ENCODE measurements at regions not wholly inside any gene's neighbourhood (a gene's known extent, or its start where the extent isn't known, plus 50 kb on each side); places are given as distances from the start of the nearest gene placed in this dataset.
"Not testable (repeated sequence)": the region's sequence is repeated elsewhere in the genome, so short reads cannot be mapped to it uniquely, and the experiment has no call there.

GRCh38 chr2:205867371-205867770 is 185.1 kb downstream of the NRP2 start:
- H3K27me3 ChIP-seq (replicated peaks; ENCODE audit: insufficient read depth): no peaks in the 10 kb centered on the region
- no peak for ATAC-seq (ENCODE audit: insufficient number of reproducible peaks, low FRiP score, low read depth)
- peaks cover 6 to 12% of the 10 kb centered on the region in 2 donors for H3K4me1 ChIP-seq (ENCODE audit: control insufficient read depth in 1 of 2, low read depth in 2 of 2)
- no peak overlapping the region for H3K4me3 ChIP-seq
- H3K9me3 ChIP-seq: no peaks in the 10 kb centered on the region
- DNase-seq (ENCODE audit: low spot score): no peak
- H3K27ac ChIP-seq: no peak overlapping the region
- TF ChIP-seq, protein P1, sequence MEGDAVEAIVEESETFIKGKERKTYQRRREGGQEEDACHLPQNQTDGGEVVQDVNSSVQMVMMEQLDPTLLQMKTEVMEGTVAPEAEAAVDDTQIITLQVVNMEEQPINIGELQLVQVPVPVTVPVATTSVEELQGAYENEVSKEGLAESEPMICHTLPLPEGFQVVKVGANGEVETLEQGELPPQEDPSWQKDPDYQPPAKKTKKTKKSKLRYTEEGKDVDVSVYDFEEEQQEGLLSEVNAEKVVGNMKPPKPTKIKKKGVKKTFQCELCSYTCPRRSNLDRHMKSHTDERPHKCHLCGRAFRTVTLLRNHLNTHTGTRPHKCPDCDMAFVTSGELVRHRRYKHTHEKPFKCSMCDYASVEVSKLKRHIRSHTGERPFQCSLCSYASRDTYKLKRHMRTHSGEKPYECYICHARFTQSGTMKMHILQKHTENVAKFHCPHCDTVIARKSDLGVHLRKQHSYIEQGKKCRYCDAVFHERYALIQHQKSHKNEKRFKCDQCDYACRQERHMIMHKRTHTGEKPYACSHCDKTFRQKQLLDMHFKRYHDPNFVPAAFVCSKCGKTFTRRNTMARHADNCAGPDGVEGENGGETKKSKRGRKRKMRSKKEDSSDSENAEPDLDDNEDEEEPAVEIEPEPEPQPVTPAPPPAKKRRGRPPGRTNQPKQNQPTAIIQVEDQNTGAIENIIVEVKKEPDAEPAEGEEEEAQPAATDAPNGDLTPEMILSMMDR (IDR thresholded peaks at IDR 0.05): no peak
- H3K36me3 ChIP-seq: no peaks in the 10 kb centered on the region

DNA sequence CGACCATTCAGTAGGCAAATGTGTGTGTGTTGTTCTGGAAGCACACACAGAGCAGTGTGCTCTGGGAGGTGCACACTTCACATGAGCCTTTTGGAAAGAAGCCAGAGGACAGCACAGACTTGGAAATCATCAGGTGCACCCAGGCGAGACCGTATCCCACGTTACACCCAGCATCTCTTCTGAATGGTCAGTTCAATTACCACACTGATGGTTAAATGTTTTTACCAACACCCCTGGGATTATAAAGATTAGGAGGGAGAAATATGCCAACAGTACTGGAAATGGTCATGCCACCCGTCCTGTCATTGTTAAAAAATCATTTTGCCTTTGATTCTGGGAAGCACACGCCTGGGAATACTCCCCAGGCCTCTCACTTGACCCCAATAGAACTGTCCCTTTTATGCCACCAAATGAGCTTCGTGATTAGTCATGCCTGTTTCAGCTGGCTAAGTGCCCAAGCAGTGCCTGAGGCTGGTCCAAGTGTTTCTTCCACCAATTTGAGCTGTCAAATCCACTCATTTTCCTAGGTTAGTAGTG is 183.7 kb downstream of the NRP2 start:
- TF ChIP-seq, protein P1 (IDR thresholded peaks at IDR 0.05): no peak
- Histone ChIP-seq H3K36me3 (no peaks in the 10 kb centered on the region), H3K27ac (no peak overlapping the region), H3K9me3 (no peaks in the 10 kb centered on the region), H3K27me3 (replicated peaks; ENCODE audit: insufficient read depth) (no peaks in the 10 kb centered on the region), H3K4me1 (ENCODE audit: control insufficient read depth in 1 of 2, low read depth in 2 of 2) (peaks cover 6 to 12% of the 10 kb centered on the region in 2 donors), H3K4me3 (no peak overlapping the region)
- ATAC-seq (ENCODE audit: insufficient number of reproducible peaks, low FRiP score, low read depth) (no peak), DNase-seq (ENCODE audit: low spot score) (no peak)

- H3K27ac ChIP-seq: no peak overlapping the region
- H3K4me3 ChIP-seq: no peak overlapping the region
- DNase-seq (ENCODE audit: low spot score) (no peak), ATAC-seq (ENCODE audit: insufficient number of reproducible peaks, low FRiP score, low read depth) (no peak)
- TF ChIP-seq, protein P1 (IDR thresholded peaks at IDR 0.05): no peak
- no peaks in the 10 kb centered on the region for H3K27me3 ChIP-seq (replicated peaks; ENCODE audit: insufficient read depth)
- H3K36me3 ChIP-seq: no peaks in the 10 kb centered on the region
- no peaks in the 10 kb centered on the region for H3K9me3 ChIP-seq
- H3K4me1 ChIP-seq (ENCODE audit: control insufficient read depth in 1 of 2, low read depth in 2 of 2): peaks cover 6 to 12% of the 10 kb centered on the region in 2 donors
Observed at GRCh38 chr2:205865056-205865455, 182.8 kb downstream of the NRP2 start.

DNA sequence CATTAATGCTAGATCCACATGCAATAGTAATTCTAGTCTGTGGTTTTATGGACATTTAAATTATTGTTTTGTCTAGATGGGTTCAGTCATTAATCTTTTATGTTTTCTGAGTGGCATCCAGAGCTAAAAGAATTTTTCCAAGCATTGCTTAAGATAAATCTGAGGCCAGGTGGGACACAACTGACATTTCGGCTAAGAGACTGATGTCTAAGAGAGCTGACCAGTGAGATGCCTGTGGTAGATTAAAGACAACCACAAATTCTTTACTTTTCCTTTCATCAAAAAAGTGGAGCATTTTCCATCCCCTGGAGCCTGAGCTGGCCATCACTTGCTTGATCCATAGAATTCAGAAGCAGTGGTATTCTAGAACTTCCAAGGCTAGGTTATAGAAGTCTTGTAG is 182.2 kb downstream of the NRP2 start:
- DNase-seq (ENCODE audit: low spot score) (no peak), ATAC-seq (ENCODE audit: insufficient number of reproducible peaks, low FRiP score, low read depth) (no peak)
- TF ChIP-seq, protein P1 (IDR thresholded peaks at IDR 0.05): no peak
- Histone ChIP-seq H3K9me3 (no peaks in the 10 kb centered on the region), H3K27ac (no peak overlapping the region), H3K4me3 (no peak overlapping the region), H3K36me3 (no peaks in the 10 kb centered on the region), H3K4me1 (ENCODE audit: control insufficient read depth in 1 of 2, low read depth in 2 of 2) (peaks cover 6 to 12% of the 10 kb centered on the region in 2 donors), H3K27me3 (replicated peaks; ENCODE audit: insufficient read depth) (no peaks in the 10 kb centered on the region)

DNA sequence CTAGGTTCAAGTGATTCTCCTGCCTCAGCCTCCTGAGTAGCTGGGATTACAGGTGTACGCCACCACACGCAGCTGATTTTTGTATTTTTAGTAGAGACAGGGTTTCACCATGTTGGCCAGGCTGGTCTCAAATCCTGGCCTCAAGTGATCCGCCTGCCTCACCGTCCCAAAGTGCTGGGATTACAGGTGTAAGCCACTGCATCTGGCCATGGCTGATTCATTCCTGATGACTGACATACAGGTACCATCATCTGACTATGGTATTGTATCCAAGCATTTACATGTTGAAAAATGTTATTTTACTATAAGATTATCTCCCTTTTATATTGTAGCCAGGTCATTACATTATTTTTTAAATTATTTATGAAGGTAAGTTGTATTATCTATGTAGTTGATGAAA is 180.5 kb downstream of the NRP2 start:
- H3K36me3 ChIP-seq; ATAC-seq (ENCODE audit: insufficient number of reproducible peaks, low FRiP score, low read depth); H3K27ac ChIP-seq; H3K4me3 ChIP-seq; H3K27me3 ChIP-seq (replicated peaks; ENCODE audit: insufficient read depth); H3K9me3 ChIP-seq; DNase-seq (ENCODE audit: low spot score): not testable (repeated sequence)
- H3K4me1 ChIP-seq (ENCODE audit: control insufficient read depth in 1 of 2, low read depth in 2 of 2): peaks cover 6 to 12% of the 10 kb centered on the region in 2 donors

- DNase-seq (ENCODE audit: low spot score) (no peak), ATAC-seq (ENCODE audit: insufficient number of reproducible peaks, low FRiP score, low read depth) (no peak)
- no peak overlapping the region for H3K4me3 ChIP-seq
- TF ChIP-seq, protein P1 (IDR thresholded peaks at IDR 0.05): no peak
- no peak overlapping the region for H3K27ac ChIP-seq
- no peaks in the 10 kb centered on the region for H3K36me3 ChIP-seq
- peaks cover 0 to under 1% of the 10 kb centered on the region in 2 donors for H3K4me1 ChIP-seq (ENCODE audit: control insufficient read depth in 1 of 2, low read depth in 2 of 2)
- no peaks in the 10 kb centered on the region for H3K27me3 ChIP-seq (replicated peaks; ENCODE audit: insufficient read depth)
- no peaks in the 10 kb centered on the region for H3K9me3 ChIP-seq
Observed at GRCh38 chr2:205860885-205861284, 178.6 kb downstream of the NRP2 start.

Data from thoracic aorta (tissue), 2 donors.